ENCODE measurements at regions not wholly inside any gene's neighbourhood (a gene's known extent, or its start where the extent isn't known, plus 50 kb on each side); places are given as distances from the start of the nearest gene placed in this dataset.

- TF ChIP-seq, protein P1, sequence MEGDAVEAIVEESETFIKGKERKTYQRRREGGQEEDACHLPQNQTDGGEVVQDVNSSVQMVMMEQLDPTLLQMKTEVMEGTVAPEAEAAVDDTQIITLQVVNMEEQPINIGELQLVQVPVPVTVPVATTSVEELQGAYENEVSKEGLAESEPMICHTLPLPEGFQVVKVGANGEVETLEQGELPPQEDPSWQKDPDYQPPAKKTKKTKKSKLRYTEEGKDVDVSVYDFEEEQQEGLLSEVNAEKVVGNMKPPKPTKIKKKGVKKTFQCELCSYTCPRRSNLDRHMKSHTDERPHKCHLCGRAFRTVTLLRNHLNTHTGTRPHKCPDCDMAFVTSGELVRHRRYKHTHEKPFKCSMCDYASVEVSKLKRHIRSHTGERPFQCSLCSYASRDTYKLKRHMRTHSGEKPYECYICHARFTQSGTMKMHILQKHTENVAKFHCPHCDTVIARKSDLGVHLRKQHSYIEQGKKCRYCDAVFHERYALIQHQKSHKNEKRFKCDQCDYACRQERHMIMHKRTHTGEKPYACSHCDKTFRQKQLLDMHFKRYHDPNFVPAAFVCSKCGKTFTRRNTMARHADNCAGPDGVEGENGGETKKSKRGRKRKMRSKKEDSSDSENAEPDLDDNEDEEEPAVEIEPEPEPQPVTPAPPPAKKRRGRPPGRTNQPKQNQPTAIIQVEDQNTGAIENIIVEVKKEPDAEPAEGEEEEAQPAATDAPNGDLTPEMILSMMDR (IDR thresholded peaks at IDR 0.05; ENCODE audit: low read depth, low read length, poor library complexity, severe bottlenecking): no peak
- no peak for TF ChIP-seq EZH2phosphoT487 (IDR thresholded peaks at IDR 0.05; ENCODE audit: borderline replicate concordance, low read length)
Measured at GRCh38 chr20:48275286-48276020, 490.2 kb upstream of the SULF2 start.
